Liver (tissue), 8 donors: ENCODE measurements at regions not wholly inside any gene's neighbourhood (a gene's known extent, or its start where the extent isn't known, plus 50 kb on each side); places are given as distances from the start of the nearest gene placed in this dataset.

Experiments
- DNase-seq: peaks from one replicate; pipeline ENCODE4 v3.0.0-alpha.2; 2017; ENCODE audit warnings: low spot score
- H3K27ac ChIP-seq, 2 donors: one replicate each; pipeline ENCODE4 v1.7.0; 2013; ENCODE audit warnings: inconsistent platforms in 2 of 2, low read length in 2 of 2, control low read depth in 1 of 2, low read depth in 1 of 2, mild to moderate bottlenecking in 1 of 2
- H3K27me3 ChIP-seq, 4 donors: one replicate each; pipeline versions ENCODE4 v1.6.1 to v1.7.0; 2013; ENCODE audit warnings: low read length in 3 of 4, inconsistent platforms in 1 of 4, mild to moderate bottlenecking in 1 of 4, moderate library complexity in 1 of 4; ENCODE audit not compliant: control insufficient read depth in 4 of 4, insufficient read depth in 4 of 4
- H3K36me3 ChIP-seq, 4 donors: one replicate each; pipeline versions ENCODE4 v1.6.1 to v1.7.0; 2013; ENCODE audit warnings: low read length in 3 of 4, mild to moderate bottlenecking in 3 of 4, low read depth in 1 of 4, moderate library complexity in 1 of 4; ENCODE audit not compliant: control insufficient read depth in 4 of 4, insufficient read depth in 3 of 4
- H3K4me1 ChIP-seq, 4 donors: one replicate each; pipeline versions ENCODE4 v1.6.1 to v1.7.0; 2013; ENCODE audit warnings: low read length in 3 of 4, mild to moderate bottlenecking in 3 of 4, moderate library complexity in 1 of 4; ENCODE audit not compliant: control insufficient read depth in 4 of 4, insufficient read depth in 4 of 4
- H3K4me3 ChIP-seq, 3 donors: one replicate each; pipeline versions ENCODE4 v1.6.1 to v1.7.0; 2013; ENCODE audit warnings: low read length in 3 of 3, control low read depth in 1 of 3, low read depth in 1 of 3, mild to moderate bottlenecking in 1 of 3
- H3K9ac ChIP-seq, 2 donors: one replicate each; pipeline ENCODE4 v1.7.0; 2013; ENCODE audit warnings: low read length in 2 of 2, mild to moderate bottlenecking in 2 of 2, moderate library complexity in 2 of 2, control low read depth in 1 of 2, low read depth in 1 of 2
- H3K9me3 ChIP-seq, 4 donors: one replicate each; pipeline versions ENCODE4 v1.6.1 to v1.7.0; 2013; ENCODE audit warnings: low read length in 3 of 4; ENCODE audit not compliant: control insufficient read depth in 4 of 4
- EGR1 ChIP-seq, 2 donors: IDR thresholded peaks; 2 replicates each; pipeline ENCODE4 v1.6.1; 2016 to 2018; ENCODE audit warnings: antibody characterized with exemption in 2 of 2, low read depth in 2 of 2
- FOXA2 ChIP-seq: IDR thresholded peaks from 2 replicates; pipeline ENCODE4 v1.6.1; 2016; ENCODE audit warnings: antibody characterized with exemption
- GABPA ChIP-seq, 2 donors: IDR thresholded peaks in 1 of 2; conservative IDR thresholded peaks in 1 of 2; 2 replicates each; pipeline ENCODE4 v1.6.1; 2016; ENCODE audit warnings: antibody characterized with exemption in 2 of 2, mild to moderate bottlenecking in 1 of 2, moderate library complexity in 1 of 2
- HNF4A ChIP-seq, 2 donors: conservative IDR thresholded peaks; 2 replicates each; pipeline ENCODE4 v1.6.1; 2016; ENCODE audit warnings: antibody characterized with exemption in 2 of 2, mild to moderate bottlenecking in 2 of 2
- JUND ChIP-seq, 2 donors: IDR thresholded peaks; 2 replicates each; pipeline ENCODE4 v1.6.1; 2016; ENCODE audit warnings: antibody characterized with exemption in 2 of 2
- NR2F2 ChIP-seq: IDR thresholded peaks from 2 replicates; pipeline ENCODE4 v1.6.1; 2016; ENCODE audit warnings: antibody characterized with exemption
- RXRA ChIP-seq, 2 donors: IDR thresholded peaks; 2 replicates each; pipeline ENCODE4 v1.6.1; 2017 to 2018; ENCODE audit warnings: antibody characterized with exemption in 2 of 2, mild to moderate bottlenecking in 1 of 2
- SP1 ChIP-seq: IDR thresholded peaks from 2 replicates; pipeline ENCODE4 v1.6.1; 2018; ENCODE audit warnings: antibody characterized with exemption, mild to moderate bottlenecking
- TAF1 ChIP-seq: conservative IDR thresholded peaks from 2 replicates; pipeline ENCODE4 v1.6.1; 2016; ENCODE audit warnings: antibody characterized with exemption, mild to moderate bottlenecking
- YY1 ChIP-seq: IDR thresholded peaks from 2 replicates; pipeline ENCODE4 v1.6.1; 2016; ENCODE audit warnings: antibody characterized with exemption, mild to moderate bottlenecking
- WGBS: extraction: QIAGEN DNeasy Blood & Tissue Kit; methylation state at CpG from one replicate; pipeline ENCODE4 v1.1.7; 2013; 5-methylcytosine and 5-hydroxymethylcytosine counted together
- TF ChIP-seq, protein P1 (sequence below): fragments of 150-350 bp; IDR thresholded peaks from 2 replicates; pipeline ENCODE4 v1.5.1; 2017; ENCODE audit warnings: improper control_type of control experiment, low read depth, low read length; ENCODE audit not compliant: missing input control
- TF ChIP-seq, protein P2 (sequence below): IDR thresholded peaks from 2 replicates; pipeline ENCODE4 v1.6.1; 2016; ENCODE audit warnings: antibody characterized with exemption
- TF ChIP-seq, protein P3 (sequence below): IDR thresholded peaks from 2 replicates; pipeline ENCODE4 v1.6.1; 2016; ENCODE audit warnings: antibody characterized with exemption
- donor health status: healthy.
- donor health status: healthy.
- donor health status: healthy.
- donor health status: healthy.
- donor health status: healthy.

DNA sequence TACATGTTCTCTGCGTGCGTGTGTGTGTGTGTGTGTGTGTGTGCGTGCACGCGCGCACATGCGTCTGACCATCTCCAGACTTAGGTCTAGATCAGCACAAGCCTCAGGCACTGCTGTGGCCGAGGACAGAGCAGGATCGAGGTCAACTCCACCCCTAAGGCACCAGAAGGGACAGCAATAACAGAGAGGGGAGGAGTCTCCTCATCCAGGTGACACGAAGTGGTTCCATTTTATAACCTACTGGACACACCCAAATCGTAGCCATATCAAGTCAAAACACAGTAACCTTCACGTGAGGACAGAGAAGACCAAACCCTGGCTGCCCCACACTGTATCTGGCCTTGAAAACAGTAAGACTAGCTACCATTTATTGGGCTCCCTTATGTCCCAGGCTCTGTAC, 224.1 kb downstream of the FGFR2 start (continued):
- TF ChIP-seq, protein P1, sequence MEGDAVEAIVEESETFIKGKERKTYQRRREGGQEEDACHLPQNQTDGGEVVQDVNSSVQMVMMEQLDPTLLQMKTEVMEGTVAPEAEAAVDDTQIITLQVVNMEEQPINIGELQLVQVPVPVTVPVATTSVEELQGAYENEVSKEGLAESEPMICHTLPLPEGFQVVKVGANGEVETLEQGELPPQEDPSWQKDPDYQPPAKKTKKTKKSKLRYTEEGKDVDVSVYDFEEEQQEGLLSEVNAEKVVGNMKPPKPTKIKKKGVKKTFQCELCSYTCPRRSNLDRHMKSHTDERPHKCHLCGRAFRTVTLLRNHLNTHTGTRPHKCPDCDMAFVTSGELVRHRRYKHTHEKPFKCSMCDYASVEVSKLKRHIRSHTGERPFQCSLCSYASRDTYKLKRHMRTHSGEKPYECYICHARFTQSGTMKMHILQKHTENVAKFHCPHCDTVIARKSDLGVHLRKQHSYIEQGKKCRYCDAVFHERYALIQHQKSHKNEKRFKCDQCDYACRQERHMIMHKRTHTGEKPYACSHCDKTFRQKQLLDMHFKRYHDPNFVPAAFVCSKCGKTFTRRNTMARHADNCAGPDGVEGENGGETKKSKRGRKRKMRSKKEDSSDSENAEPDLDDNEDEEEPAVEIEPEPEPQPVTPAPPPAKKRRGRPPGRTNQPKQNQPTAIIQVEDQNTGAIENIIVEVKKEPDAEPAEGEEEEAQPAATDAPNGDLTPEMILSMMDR: no peak
- TF ChIP-seq EGR1 (IDR thresholded peaks at IDR 0.05; ENCODE audit: low read depth in 2 of 2) (no peak), FOXA2 (no peak), HNF4A (conservative IDR thresholded peaks at IDR 0.05) (no peak)

DNA sequence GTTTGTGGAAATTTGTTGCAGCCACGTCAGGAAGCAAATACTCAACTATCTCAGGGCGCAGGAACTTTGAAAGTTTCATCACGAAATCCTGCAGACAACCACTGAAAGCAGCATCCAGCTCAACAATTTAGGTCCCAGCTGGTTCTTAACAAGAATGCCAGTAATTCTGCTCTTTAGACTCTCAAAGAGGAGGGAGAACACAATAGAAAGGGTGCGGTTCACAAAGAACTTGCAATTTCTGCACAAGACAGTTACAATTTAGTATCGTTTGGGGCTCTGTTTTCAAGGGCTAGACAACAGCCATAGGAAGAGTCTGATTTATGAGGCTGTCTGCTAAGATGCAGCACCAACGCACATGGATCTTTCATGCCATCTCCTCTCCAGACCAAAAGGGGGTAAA, 223.1 kb downstream of the FGFR2 start:
- no peak for TF ChIP-seq GABPA (IDR thresholded peaks at IDR 0.05 in 1 of 2, conservative IDR thresholded peaks at IDR 0.05 in 1 of 2)
- TF ChIP-seq, protein P2, sequence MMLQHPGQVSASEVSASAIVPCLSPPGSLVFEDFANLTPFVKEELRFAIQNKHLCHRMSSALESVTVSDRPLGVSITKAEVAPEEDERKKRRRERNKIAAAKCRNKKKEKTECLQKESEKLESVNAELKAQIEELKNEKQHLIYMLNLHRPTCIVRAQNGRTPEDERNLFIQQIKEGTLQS: no peak
- no peak for TF ChIP-seq NR2F2
- TF ChIP-seq RXRA (IDR thresholded peaks at IDR 0.05): no peak
- no peak for TF ChIP-seq TAF1
- TF ChIP-seq, protein P3, sequence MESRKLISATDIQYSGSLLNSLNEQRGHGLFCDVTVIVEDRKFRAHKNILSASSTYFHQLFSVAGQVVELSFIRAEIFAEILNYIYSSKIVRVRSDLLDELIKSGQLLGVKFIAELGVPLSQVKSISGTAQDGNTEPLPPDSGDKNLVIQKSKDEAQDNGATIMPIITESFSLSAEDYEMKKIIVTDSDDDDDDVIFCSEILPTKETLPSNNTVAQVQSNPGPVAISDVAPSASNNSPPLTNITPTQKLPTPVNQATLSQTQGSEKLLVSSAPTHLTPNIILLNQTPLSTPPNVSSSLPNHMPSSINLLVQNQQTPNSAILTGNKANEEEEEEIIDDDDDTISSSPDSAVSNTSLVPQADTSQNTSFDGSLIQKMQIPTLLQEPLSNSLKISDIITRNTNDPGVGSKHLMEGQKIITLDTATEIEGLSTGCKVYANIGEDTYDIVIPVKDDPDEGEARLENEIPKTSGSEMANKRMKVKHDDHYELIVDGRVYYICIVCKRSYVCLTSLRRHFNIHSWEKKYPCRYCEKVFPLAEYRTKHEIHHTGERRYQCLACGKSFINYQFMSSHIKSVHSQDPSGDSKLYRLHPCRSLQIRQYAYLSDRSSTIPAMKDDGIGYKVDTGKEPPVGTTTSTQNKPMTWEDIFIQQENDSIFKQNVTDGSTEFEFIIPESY: no peak
- TF ChIP-seq SP1: no peak
- Histone ChIP-seq H3K4me1 (no peaks in the 10 kb centered on the region), H3K4me3 (no peak overlapping the region), H3K27me3 (no peaks in the 10 kb centered on the region), H3K9ac (no peak overlapping the region), H3K36me3 (no peaks in the 10 kb centered on the region), H3K27ac (no peak overlapping the region), H3K9me3 (no peaks in the 10 kb centered on the region)
- no peak for DNase-seq
- 86% methylated on average over 6 of the region's 6 CpGs for WGBS

DNA sequence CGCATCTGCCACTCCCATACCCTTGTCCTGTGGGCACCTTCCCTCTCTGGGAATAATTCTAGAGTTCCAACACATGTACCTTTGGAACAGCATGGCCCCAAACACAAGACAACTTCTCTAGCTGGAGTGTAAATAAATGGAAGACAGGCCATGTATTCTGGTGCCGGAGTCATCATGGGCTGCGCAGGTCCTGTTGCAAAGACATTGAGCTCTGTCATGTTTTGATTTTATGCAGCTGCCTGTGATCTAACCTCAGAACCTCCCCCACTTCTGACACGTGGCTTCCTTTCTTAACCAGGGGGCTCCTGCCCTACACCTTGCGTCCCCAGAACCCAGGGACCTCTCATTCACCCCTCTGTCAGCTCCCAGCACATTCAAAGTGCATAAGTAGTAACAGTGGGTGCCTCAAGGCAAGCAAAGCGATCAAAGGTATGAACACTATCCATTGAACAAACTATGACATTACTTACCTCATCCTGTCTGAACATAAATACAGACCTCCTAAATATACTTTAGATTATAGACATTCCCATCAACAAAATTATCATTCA, 219.9 kb downstream of the FGFR2 start:
- H3K27me3 ChIP-seq: no peaks in the 10 kb centered on the region
- no peak overlapping the region for H3K27ac ChIP-seq
- H3K4me1 ChIP-seq: no peaks in the 10 kb centered on the region
- WGBS: 85% methylated on average over 6 of the region's 6 CpGs
- no peak for DNase-seq
- TF ChIP-seq NR2F2: no peak
- no peak for TF ChIP-seq RXRA (IDR thresholded peaks at IDR 0.05)
- TF ChIP-seq, protein P2: no peak
- TF ChIP-seq FOXA2: no peak
- TF ChIP-seq SP1: no peak
- no peak for TF ChIP-seq JUND (IDR thresholded peaks at IDR 0.05)
- TF ChIP-seq, protein P3: no peak
- no peak for TF ChIP-seq YY1
- TF ChIP-seq GABPA (IDR thresholded peaks at IDR 0.05 in 1 of 2, conservative IDR thresholded peaks at IDR 0.05 in 1 of 2): no peak
- no peak overlapping the region for H3K4me3 ChIP-seq
- no peak overlapping the region for H3K9ac ChIP-seq
- H3K9me3 ChIP-seq: no peaks in the 10 kb centered on the region
- no peaks in the 10 kb centered on the region for H3K36me3 ChIP-seq
